Activated CD8-positive, alpha-beta memory T cell treated with anti-CD3 and anti-CD28 coated beads for 36 hours (primary cell): ENCODE measurements at regions not wholly inside any gene's neighbourhood (a gene's known extent, or its start where the extent isn't known, plus 50 kb on each side); places are given as distances from the start of the nearest gene placed in this dataset.
"Not testable (repeated sequence)": the region's sequence is repeated elsewhere in the genome, so short reads cannot be mapped to it uniquely, and the experiment has no call there.

ENCODE experiments used
- CTCF ChIA-PET: fragments of 350-600 bp; sonication (Branson Sonifier 250); formaldehyde crosslinking; loops from one replicate; lab custom pipeline; 2021; ENCODE audit warnings: antibody characterized with exemption; lab: Charles Lee
- POLR2A ChIA-PET: fragments of 350-600 bp; sonication (Branson Sonifier 250); formaldehyde crosslinking; loops from one replicate; lab custom pipeline; 2021; ENCODE audit warnings: antibody characterized with exemption; lab: Charles Lee

DNA sequence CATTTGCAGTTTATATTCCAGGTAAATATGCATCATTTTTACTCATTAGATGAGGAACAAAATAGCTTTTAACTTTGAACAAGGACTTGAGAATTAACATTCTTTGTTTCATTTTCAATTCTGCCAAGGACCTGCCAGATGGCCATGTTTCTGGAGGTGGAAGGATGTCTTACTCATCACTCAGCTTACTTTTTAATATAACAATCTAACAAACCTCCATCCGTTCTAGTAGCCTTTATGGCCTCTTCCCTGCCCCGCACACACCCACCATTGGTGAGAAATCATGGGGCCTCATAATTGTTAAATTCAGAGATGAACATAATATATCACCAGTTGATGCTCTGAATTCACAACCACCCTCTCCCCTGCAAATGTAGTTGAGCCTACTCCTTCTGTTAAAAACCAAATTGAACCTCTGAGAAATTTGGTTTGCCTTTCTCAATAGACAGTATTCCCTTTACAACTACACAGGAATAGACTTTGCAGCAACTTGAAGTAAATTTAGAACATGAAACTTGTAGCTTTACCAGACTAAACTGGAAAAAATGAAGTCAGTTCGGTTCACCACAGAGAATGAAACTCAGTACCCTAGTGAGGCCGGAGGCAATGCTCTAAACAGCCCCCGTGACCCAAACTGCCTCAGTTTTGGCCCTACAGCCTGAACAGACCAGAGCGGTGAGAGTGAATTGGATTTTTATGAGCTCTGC is 50.1 kb upstream of the ACSL4 start:
- POLR2A ChIA-PET, result interaction anchor here (1.1 kb wide), 1 partner anchor 50 kb away, joined by 3 read pairs; the partner anchor contains the start of gene ACSL4
- CTCF ChIA-PET, result no interaction called here

DNA sequence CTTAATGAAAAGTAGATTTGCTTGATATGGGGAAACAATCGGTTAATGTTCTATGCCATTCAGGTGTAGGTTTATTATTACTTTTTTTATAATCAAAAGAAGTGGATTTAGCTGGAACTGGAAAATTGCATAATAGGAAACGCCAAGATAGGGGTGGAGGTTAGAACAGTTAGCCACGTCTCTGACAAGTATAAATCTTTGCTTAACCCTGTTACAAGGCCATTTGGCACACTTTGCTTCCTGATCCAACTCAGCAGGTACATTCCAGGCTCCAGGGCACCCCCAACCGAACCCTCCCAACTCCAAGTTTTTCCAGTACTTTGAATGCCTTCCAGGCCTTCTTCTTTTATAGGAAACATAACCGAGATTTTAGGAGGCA is 50.6 kb upstream of the ACSL4 start:
- POLR2A ChIA-PET, result interaction anchor here (1.1 kb wide), 1 partner anchor 50 kb away, joined by 3 read pairs; the partner anchor contains the start of gene ACSL4
- CTCF ChIA-PET, result no interaction called here

DNA sequence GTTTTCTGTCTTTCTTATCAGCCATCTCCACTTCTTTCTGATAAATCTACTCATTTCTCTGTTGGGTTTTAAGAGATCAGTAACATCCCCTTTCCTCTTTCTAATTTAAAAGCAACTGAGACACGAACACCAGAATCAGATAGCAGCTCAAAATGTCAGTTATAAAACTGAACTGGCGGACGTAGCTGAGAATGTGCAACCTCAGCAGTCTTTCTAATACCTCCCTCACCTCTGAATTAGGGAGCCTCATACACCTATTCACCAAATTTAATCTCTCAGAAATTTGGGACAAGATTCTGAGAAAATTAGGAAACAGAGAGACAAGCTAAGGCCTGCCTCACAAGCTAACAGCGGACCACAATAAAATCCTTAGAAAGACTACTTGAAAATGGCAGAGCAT is 52.0 kb upstream of the ACSL4 start:
- ChIA-PET POLR2A (no interaction called here), CTCF (no interaction called here)

GRCh38 chrX:109790511-109790910 is 57.5 kb upstream of the ACSL4 start:
- POLR2A ChIA-PET, CTCF ChIA-PET: not testable (repeated sequence)

GRCh38 chrX:109793191-109793590 is 60.1 kb upstream of the ACSL4 start:
- ChIA-PET POLR2A (no interaction called here), CTCF (no interaction called here)

DNA sequence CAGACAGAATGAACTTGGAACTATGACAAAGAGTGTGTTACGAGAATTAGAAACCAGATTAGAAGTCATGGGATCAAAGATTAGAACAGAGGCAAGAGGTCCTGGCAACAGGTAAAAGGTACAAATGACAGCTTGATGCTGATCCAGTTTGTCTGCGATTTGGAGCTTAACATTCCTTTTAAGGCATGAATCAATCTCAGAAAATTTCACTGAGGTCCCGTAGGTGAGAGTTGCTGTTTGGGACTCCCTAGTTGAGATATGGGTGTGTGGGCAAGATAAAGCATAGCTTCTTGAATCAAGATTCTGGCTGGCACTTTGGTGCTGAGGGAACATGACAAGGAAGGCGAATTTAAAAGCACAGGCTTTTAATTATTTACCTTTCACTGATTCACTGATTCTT is 62.6 kb upstream of the ACSL4 start:
- ChIA-PET CTCF (no interaction called here), POLR2A (no interaction called here)

DNA sequence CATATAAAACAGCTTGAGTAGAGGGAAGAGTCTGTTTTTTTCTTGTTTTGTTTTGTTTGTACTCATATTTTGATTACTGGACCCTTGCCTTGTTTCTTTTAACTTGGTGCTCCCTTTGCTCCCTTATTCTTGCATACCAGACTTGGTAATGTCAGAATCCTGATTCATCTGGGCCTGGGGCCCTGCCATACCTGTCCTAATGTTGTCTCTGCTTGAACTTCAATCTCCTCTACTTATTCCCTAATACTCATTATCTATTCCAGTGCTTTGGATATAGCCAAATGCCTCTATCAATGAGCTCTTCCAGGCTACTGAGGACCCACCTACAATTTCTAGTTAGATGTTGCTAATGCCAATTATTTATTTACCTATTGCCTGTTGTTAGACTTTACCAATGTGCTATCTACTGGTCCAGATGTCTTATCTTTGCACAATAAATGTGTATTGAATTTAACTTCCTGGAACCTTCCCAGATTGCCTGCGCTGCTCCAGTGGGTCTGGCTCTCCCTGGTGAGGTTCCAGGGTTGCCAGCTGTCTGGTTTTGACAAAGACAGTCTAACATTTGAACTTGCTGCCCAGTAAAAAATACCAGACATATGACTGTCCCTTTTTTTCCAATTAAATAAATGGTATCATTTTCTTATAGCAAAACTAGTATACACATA is 64.4 kb upstream of the ACSL4 start:
- ChIA-PET POLR2A (no interaction called here), CTCF (no interaction called here)

DNA sequence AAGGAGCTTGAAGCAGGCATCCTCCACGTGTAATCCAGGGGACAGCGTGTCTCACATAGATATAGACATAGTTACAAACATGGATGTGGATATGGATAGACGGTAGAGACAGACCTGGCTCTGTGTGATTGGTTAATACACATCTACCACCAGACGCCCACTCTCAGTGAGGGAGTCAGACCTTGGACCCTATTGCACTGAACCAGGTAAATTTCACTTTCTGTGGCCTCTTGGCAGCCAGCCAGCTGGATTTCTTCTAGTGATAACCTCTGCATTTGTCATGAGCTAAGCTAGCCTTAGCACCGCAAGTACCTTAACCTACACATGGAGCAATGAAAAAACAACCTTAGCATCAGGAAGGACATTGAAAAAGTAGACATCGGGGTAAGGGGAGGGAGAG is 79.2 kb upstream of the ACSL4 start:
- ChIA-PET CTCF (no interaction called here), POLR2A (no interaction called here)

DNA sequence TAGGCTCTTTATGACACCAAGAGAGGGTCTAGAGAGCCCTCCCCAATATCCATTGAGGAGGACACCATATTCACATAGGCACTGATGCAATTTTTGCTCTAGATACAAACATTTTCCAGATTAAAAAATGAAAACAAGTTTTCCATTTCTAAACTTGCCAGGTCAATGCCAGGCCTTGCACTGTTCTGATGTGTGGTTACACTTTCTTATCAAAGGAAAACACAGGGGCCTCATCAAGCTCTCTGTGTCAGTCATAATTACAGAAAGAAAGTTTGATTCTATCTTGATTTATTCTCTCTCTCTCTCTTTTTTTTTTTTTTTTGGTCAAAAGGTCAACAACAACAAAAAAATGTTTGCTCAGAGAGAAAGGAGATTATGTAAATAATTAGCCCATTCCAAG is 80.2 kb upstream of the ACSL4 start:
- POLR2A ChIA-PET, result no interaction called here
- CTCF ChIA-PET, result interaction anchor here (0.6 to 0.7 kb wide), 2 partner anchors 100 to 281 kb away, joined by 3 to 5 read pairs; no protein-coding TSS in a partner anchor

GRCh38 chrX:109818976-109819375 is 85.9 kb upstream of the ACSL4 start:
- POLR2A ChIA-PET, result no interaction called here

DNA sequence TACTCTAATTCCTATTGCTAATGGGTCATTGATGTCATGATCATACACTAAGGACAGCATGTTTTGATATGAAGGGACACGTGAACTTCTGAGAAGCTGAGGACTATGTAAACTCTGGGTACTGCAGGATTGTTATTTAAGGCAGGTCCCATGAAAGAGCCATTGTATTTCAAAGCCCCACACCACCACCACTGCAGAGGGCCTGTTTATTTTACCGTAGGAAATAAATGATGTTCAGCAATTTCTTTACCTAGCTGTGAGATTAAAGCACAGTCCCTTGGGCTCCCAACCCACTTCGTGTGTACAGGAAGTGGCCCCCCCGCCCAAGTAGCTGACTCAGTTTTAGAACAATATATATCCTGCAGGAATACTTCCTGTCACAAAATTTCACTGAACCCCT is 89.8 kb upstream of the ACSL4 start:
- CTCF ChIA-PET, result no interaction called here
- POLR2A ChIA-PET, result no interaction called here

More at GRCh38 chrX:109818976-109819375, 85.9 kb upstream of the ACSL4 start:
- CTCF ChIA-PET, result no interaction called here

DNA sequence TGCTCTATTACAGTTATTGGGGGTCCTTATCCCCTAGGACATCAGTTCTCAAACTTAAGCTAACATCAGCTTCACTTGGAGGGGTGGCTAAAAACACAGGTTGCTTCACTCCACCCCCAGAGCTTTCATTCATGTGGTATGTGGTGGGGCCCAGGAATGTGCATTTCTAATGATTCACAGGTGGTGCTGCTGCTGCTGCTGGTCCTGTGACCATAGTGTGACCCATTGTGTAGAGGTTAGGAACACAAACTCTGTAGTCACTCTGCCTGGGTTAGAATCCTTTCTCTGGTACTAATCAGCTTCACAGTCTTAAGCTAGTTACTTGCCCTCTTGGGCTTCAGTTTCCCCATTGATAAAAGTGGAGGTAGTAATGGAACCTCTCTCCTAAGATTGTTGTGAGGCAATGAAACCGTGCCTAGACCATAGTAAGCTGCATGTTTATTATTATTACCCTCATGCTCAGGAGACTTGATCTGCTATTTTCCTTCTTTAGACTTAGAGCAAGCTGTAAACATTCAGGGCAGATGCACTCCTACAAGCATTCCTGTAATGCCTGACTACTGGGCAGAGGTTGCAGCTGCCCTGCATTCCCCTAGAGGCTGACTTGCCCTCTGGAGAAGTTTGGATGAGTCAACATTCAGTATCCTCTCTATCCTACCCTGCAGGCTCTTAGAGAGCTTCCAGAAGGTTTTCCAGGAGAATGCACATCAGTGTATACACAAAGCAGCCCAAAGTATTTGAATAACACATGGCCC is 94.1 kb upstream of the ACSL4 start:
- POLR2A ChIA-PET, result no interaction called here
- CTCF ChIA-PET, result no interaction called here

DNA sequence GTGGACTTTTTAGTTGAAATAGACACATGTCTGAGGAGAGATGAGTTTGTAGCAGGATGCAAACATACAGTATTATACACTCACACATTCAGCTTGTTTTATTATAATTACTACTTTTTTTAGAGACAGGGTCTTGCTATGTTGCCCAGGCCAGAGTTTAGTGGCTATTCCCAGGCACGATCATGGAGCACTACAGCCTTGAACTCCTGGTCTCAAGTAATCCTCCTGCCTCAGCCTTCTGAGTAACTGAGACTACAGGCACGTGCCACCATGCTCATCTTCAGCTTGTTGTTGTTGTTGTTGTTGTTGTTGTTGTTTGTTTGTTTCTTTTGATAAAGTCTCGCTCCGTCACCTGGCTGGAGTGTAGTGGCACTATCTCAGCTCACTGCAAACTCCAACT is 94.7 kb upstream of the ACSL4 start:
- CTCF ChIA-PET, result no interaction called here

GRCh38 chrX:109830157-109830703 is 97.2 kb upstream of the ACSL4 start:
- ChIA-PET CTCF (no interaction called here), POLR2A (no interaction called here)

More for the DNA sequence above, 94.7 kb upstream of the ACSL4 start:
- POLR2A ChIA-PET, result no interaction called here

DNA sequence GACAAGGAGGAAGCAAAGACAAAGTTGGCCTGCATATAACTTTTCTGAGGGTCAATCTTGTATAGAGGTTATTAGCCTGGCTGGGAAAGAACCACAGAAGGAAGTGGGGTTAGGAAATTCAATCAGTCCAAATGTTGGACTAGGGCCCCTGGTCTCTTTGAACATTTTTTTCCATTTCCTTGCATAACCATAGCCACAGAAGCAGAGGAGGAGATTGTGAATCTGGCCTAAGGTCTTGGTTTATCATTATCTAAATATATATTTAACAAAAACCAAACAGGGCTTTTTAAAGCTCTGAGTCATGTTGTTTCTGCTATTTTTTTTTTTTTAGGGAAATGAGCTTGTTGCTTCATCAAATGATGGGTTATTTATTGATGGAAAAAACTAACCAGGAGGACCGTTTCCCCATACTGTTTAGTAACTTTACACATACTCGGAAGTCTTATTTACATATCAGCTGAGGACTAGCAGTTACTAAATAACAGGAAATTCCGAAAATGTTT is 97.7 kb upstream of the ACSL4 start:
- POLR2A ChIA-PET, result no interaction called here
- CTCF ChIA-PET, result no interaction called here

DNA sequence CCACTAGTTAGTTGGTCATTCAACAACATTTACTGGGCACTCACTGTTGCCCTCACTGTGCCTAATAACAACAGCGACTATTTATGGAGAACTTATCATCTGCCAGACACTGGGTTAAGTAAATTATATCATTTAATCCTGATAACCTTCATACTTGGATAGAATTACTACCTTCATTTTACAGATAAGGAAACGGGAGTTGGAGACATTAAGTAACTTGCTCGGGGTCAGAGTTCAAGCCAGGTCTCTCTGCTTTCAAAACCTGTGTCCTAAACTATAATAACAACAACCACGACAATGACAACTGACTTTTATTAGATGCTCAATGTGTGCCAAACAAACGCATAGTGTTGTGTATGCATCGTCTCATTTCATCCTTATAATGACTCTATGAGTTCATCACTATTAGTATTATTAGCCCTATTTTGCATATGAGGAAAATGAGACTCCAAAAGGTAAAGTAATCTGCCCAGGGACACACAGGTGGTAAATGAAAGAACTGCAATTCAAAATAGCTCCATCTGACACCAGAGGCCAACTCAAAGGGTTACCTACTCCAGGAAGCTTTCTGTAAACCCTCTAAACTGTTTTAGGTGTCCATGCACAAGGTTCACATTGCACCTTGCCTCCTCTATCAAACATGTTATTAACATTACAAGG is 98.4 kb upstream of the ACSL4 start:
- ChIA-PET CTCF (no interaction called here), POLR2A (no interaction called here)

DNA sequence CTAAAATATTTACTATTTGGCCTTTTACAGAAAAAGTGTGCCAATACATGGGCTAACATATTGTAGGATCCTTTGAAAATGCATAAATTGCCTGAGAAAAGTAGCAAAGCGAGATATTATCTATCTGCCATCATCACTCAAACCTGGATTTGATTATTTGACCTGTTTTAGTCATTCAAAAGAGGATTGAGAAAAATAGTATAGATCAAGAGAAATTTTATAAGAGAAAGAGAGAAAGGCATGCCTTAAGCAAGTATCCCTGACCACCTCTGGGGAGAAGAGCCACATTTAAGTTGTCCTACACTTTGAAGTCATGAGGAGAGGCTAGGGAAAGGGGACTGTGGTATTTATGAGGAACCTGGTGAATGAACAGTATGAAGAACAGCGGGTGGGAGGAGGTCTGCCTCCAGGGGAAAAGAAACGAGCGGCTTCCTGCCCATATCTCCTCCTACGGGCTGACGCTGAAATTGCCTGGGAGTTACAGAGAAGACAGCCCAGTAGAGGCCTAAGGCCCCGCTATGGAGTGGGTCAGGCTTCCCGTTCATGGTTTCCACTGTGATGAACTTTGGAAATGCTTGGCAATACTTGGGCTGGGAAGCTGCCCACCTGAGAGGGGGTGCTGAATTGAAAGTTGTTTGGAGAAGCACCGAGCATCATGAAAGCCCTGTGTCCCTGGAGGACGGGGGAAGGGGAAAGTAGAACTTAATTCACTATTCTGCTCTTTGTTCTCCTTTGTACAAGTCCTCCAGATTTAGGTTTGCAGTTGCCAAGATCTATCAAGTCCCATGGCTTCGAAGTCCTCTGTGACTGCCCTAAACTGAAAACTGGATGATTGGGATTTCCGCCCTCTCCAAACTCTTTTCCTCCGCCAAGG is 106.9 kb upstream of the ACSL4 start:
- ChIA-PET POLR2A (no interaction called here), CTCF (no interaction called here)

- CTCF ChIA-PET, result no interaction called here
- POLR2A ChIA-PET, result no interaction called here
These were observed 107.5 kb upstream of the ACSL4 start for GRCh38 chrX:109840585-109840984.

DNA sequence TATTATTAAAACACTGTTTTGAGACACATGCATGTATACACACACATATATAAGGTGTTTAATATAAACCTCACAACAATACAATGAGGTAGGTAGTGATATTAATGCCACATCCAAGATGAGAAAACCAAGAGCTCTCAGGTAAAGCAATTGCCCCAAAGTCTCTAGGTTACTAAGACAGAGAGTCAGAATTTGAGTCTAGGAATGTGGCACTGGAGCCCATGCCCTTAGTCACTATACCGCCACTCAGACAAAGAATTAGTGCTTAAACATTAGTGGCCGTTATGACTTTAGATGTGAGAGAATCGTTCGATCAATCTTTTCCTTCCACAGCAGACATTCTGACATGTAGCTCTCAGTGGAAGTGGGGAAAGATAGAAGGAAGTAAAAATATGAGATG is 108.2 kb upstream of the ACSL4 start:
- ChIA-PET POLR2A (no interaction called here), CTCF (no interaction called here)
